Islet of Langerhans (tissue), 1 donor: ENCODE measurements at regions not wholly inside any gene's neighbourhood (a gene's known extent, or its start where the extent isn't known, plus 50 kb on each side); places are given as distances from the start of the nearest gene placed in this dataset.

Source experiments
- FAIRE-seq: peaks from one replicate; lab custom pipeline; 2011; peaks lifted over from hg19 to GRCh38; lab: Jason Lieb, UNC

GRCh38 chrX:10083809-10084208 is 73.0 kb upstream of the CLCN4 start:
- FAIRE-seq: no peak

GRCh38 chrX:10085223-10085622 is 71.6 kb upstream of the CLCN4 start:
- no peak for FAIRE-seq

- no peak for FAIRE-seq
These were observed 70.1 kb upstream of the CLCN4 start for GRCh38 chrX:10086676-10087075.

GRCh38 chrX:10087391-10087790 is 69.4 kb upstream of the CLCN4 start:
- no peak for FAIRE-seq

- FAIRE-seq: peak; percentile 100
These were observed 67.4 kb upstream of the CLCN4 start for GRCh38 chrX:10089378-10089795.

GRCh38 chrX:10090319-10090718 is 66.5 kb upstream of the CLCN4 start:
- no peak for FAIRE-seq

- FAIRE-seq: no peak
These were observed 61.5 kb upstream of the CLCN4 start for GRCh38 chrX:10095246-10095645.

GRCh38 chrX:10095698-10096432 is 60.9 kb upstream of the CLCN4 start:
- FAIRE-seq: no peak

GRCh38 chrX:10098270-10098713 is 58.5 kb upstream of the CLCN4 start:
- no peak for FAIRE-seq

- FAIRE-seq: no peak
These were observed 57.4 kb upstream of the CLCN4 start for GRCh38 chrX:10099411-10099810.

- peak; percentile 47 for FAIRE-seq
These were observed 55.5 kb upstream of the CLCN4 start for GRCh38 chrX:10101269-10101668.

- no peak for FAIRE-seq
These were observed 54.6 kb upstream of the CLCN4 start for GRCh38 chrX:10102046-10102704.

GRCh38 chrX:10103023-10103422 is 53.8 kb upstream of the CLCN4 start:
- FAIRE-seq: no peak

GRCh38 chrX:10104958-10105658 is 51.7 kb upstream of the CLCN4 start:
- peak; percentile 89 for FAIRE-seq

- FAIRE-seq: no peak
These were observed 50.0 kb upstream of the CLCN4 start for GRCh38 chrX:10106806-10107205.
